ENCODE measurements at regions not wholly inside any gene's neighbourhood (a gene's known extent, or its start where the extent isn't known, plus 50 kb on each side); places are given as distances from the start of the nearest gene placed in this dataset.
A peak's percentile ranks its signal among the peaks of the same experiment; 100 is the strongest.
"Not testable (repeated sequence)": the region's sequence is repeated elsewhere in the genome, so short reads cannot be mapped to it uniquely, and the experiment has no call there.

GRCh38 chr5:83889971-83890745 is 169.5 kb upstream of the HAPLN1 start:
- DNase-seq, result no peak

GRCh38 chr5:83877911-83878706 is 157.5 kb upstream of the HAPLN1 start:
- DNase-seq, result no peak

- DNase-seq, result no peak
Measured at GRCh38 chr5:83871533-83872395, 151.1 kb upstream of the HAPLN1 start.

- no peak for DNase-seq
Measured at GRCh38 chr5:83866181-83866580, 145.5 kb upstream of the HAPLN1 start.

GRCh38 chr5:83865579-83865978 is 144.9 kb upstream of the HAPLN1 start:
- no peak for DNase-seq

DNA sequence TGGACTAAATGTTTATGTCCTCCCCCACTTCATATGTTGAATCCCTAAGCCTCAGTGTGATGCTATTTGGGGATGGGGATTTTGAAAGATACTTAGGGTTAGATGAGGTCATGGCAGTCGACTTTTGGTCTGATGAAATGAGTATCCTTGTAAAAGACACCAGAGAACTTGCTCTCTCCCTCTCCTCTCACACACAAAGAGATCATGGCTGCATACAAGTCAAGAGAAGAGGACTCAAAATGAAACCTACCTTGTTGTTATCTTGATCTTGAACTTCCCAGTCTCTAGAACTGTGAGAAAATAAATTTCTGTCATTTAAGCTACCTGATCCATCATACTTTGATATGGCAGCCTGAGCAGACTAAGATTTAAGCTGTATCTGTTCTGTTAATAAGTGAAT is 144.0 kb upstream of the HAPLN1 start:
- no peak for DNase-seq

DNA sequence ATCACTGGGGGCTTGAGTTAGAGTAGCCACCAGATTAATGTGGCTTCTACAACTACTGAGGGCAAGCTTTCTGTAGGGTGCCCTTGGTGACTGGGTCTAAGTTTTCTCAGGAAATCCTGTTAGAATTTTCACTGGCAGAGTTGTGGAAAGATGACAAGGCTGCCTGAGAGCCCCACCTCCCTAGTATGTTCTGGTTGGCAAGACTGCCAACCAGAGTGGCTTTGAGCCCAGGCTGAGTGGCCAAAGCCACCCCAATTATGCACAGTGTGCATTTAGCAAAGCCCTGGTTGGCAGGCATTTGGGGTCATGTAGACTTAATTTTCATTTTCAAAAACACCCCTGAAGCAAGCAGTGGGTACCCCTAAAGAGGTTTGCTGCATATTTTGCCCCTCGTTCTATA is 136.7 kb upstream of the HAPLN1 start:
- DNase-seq, result no peak

GRCh38 chr5:83856881-83857280 is 136.2 kb upstream of the HAPLN1 start:
- no peak for DNase-seq

DNA sequence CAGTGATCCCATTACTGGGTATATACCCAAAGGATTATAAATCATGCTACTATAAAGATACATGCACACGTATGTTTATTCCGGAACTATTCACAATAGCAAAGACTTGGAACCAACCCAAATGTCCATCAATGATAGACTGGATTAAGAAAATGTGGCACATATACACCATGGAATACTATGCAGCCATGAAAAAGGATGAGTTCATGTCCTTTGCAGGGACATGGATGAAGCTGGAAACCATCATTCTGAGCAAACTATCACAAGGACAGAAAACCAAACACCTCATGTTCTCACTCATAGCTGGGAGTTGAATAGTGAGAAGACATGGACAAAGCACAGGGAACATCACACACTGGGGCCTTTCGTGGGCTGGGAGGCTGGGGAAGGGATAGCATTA is 129.8 kb upstream of the HAPLN1 start:
- DNase-seq, result not testable (repeated sequence)

DNA sequence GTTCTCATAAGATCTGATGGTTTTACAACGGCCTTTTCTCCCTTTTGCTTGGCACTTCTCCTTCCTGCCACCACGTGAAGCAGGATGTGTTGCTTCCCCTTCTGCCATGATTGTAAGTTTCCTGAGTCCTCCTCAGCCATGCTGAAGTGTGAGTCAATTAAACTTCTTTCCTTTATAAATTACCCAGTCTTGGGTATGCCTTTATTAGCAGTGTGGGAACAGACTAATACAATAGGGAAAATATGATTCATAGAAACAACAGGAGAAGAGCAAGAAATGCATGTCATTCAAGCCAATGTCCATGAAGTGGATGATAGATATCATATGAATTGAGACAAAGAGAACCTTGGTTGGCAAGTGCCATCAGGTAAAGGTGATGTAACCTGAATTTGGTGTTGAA is 128.3 kb upstream of the HAPLN1 start:
- peak in 1 of 2 donors; percentile 1 for DNase-seq

- DNase-seq, result no peak
Measured at GRCh38 chr5:83846624-83847350, 126.1 kb upstream of the HAPLN1 start.

DNA sequence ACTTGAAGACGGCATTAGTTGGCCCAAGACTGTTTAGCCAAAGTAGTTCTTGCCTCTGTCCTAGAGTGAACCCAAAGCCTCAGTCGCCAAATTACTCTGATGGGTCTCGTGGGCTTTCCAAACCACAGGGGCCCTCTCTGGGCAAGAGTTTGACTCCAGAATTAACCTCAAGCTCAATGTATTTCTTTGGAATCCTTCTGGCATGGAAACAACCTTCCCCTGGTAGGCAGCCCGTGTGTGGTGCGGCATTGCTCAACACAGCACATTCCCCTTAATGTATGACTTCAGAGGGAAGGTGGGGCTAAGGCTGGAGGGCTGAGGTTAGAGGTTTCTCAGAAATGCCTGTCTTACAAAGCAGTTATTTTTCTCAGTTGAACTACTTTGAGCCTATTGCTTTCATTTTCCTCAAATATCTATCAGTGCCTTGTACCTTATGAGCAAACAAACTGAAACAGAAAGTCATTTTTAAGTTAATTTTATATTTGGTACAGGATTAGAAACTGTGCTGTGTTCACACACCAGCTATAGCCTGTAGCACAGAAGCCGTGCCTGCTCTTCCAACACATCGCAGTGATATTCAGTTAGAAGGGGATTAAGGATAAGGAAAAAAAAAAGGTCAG is 123.9 kb upstream of the HAPLN1 start:
- DNase-seq, result peak in 1 of 2 donors; percentile 2

DNA sequence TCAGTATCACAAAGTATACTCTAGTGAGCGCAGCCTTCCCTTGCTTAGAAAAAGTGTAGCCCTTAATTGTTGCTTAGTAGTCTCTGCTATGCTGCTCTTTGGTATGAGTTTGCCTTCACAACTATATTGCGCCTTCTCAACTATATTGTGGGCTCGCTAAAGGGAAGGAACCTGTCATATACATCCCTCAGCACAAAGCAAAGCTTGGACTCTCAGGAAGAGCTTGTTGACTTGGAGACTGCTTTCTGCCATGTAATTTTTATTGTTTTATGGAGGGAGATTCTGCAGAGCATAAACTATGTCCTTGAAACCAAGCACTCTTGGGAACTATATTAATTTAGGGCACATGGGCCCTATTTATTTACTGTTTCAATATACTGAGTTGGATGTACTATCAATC is 119.1 kb upstream of the HAPLN1 start:
- no peak for DNase-seq

DNA sequence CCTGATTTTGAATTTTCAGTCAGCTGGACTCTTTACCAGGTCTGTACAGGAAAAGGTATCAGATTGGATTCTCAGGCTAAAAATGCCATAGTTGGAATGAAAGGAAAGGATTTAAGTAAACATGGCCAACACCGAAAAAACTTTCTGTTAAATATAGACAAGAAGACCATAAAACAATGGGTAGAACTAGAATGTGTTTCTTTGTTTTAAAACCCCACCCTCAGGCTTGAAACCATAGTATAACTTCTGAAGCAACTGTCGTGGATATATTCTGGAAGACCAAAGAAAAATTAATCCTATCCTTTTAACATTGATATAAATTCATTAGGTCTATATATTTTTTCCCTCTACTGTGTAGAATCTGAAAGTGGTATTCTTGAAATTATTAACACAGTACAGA is 118.6 kb upstream of the HAPLN1 start:
- no peak for DNase-seq

- DNase-seq, result no peak
Measured at GRCh38 chr5:83837265-83837907, 116.7 kb upstream of the HAPLN1 start.

DNA sequence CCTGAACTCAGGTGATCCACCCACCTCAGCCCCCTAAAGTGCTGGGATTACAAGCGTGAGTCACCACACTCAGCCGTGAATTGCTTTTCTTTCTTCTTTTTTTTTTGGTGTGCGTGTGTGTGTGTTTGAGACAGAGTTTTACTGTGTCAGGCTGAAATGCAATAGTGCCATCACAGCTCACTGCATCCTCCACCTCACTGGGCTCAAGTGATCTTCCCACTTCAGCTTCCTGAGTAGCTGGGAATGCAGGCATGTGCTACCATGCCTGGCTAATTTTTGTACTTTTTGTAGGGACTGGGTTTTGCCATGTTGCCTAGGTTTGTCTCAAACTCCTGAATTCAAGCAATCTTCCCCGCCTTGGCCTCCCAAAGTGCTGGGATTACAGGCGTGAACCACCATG is 113.7 kb upstream of the HAPLN1 start:
- DNase-seq, result no peak

DNA sequence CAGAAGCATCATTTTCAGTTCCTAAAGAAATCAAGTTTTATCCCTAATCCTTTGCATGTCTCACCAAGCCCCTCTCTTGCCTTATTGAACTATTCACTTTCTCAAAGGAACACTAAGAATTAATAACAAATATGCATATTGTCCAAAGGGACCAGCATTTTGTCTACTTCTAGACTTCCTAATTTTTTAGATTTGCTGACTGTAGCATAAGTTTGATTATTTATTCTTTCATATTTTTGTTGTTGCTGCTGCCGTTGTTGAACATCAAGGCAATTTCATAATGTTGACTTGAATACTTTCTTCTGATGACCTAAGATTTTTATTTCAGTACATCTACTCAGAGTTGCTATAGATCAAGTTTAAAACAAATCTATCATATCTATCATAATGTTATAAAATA is 111.2 kb upstream of the HAPLN1 start:
- DNase-seq, result no peak

DNA sequence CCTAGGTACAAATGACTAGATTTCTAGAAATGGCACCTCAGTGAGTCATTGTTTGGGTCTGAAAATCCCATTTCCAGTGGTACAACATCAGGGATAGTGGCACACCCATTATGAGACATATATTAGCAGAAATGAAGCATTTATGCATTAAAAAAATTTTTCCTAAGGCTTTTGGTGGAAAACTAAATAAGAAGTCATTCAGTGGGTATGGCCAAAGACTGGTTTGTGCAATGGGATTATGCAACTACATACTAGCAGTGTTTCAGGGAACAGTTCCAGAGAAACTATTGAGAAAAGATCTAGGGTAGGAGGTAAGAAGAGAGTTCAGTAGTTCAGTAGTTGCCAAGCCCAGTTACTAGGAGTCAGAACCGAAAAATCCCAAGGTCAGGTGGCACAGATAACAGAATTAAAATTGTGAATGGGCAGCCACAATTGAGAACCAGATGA is 106.5 kb upstream of the HAPLN1 start:
- peak in 1 of 2 donors; percentile 2 for DNase-seq

DNA sequence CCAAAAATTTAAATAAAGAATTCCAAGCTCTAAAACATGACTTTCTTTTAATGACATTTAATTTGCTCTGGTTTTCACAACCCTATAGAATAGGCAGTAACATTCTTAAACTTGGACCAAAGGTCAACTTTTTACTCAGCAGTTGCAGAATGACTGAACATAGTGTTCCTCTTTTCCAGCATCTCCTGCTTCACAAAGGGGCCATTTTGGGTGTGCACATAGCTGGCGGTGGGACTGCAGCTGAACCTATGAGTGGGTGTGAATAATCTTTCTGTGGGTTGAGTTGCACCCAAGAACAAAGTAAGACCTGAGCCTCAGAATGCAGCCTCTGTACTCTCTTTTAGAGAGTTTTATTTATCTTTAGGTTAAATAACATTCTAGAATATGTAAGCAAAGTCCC is 96.9 kb upstream of the HAPLN1 start:
- no peak for DNase-seq

DNA sequence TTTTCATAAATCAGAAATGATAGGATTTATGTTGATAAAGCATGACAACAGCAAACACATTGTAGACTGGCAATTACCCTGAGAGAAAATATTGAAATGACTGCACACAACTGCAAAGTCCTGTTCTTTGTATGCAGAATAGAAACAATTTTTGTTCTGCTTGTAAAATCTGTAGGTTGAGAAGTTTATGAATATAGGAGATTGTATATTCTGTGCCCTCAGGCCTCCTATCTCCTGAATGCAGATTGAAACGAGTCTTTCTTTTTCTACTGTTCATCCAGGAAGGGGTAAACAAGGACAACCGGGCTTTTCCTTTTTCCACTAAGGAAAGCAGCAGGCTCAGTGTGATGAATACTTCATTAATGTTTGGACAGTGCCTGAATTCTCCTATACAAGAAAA is 95.0 kb upstream of the HAPLN1 start:
- DNase-seq, result no peak

DNA sequence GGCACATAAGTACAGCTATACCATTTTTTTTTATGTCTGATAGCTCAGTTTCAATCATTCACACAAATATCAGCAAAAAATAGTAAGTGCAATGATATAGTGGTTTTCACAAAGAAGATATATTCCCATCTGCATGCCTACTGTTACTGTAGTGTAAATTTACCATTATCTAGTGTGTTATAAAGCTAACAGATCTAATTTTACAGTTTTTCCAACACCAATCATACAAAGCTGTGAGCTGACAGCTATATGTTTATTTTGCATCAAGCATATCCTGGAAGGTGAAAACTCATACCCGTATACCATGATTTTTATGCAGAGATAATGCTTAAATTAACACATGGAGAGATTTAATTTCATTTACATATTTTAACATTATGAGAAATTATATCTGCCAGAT is 89.9 kb upstream of the HAPLN1 start:
- no peak for DNase-seq

DNA sequence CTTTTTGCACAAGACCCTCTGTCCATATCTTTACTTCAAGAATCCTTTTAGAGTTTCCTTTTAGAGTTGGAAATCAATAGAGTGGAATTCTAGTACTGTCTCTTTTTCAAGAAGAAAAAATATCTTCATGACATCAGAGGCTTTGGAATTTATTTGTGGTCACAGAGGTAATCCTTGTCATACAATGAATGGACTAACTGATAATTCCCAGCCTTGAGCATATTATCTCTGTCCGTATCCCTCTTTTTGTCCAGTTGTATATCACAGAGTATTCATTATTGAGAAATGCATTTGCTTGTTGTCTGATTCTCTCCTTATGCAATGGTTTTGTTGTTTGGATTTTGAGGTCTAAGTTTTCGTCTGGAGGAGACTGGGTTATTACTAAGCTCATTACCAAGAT is 82.0 kb upstream of the HAPLN1 start:
- no peak for DNase-seq
